ENCODE measurements at regions not wholly inside any gene's neighbourhood (a gene's known extent, or its start where the extent isn't known, plus 50 kb on each side); places are given as distances from the start of the nearest gene placed in this dataset.

DNA sequence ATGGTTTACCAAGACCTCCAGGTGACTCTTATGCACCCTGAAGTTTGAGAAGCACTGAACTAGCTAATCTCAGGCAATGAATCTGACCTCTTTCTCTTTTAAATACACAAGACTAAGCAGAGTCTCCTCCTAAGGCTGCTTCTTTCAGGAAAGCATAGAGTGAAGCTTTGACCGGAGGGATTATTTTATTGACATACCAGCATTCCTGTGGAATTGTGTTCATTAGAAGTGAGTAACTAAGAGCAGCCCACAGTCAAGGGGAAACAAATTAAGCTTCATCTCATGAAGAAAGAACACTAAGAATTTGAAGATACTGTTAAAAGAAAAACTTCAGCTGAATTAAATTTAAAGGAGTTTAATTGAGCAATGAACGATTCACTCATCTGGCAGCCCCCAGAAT lies 963.5 kb downstream of the NTRK3 start:
- TF ChIP-seq GATA2 (IDR thresholded peaks at IDR 0.05; ENCODE audit: low read depth, low read length) (no peak), GATA3 (IDR thresholded peaks at IDR 0.05; ENCODE audit: low read depth, low read length) (no peak)

Data from SH-SY5Y (cell line).